HG03045 (cell line): ENCODE measurements at regions not wholly inside any gene's neighbourhood (a gene's known extent, or its start where the extent isn't known, plus 50 kb on each side); places are given as distances from the start of the nearest gene placed in this dataset.

Source experiments
- ATAC-seq: cut with Tn5 transposase; IDR thresholded peaks from one replicate; pipeline ENCODE4 v1.9.1; 2021; ENCODE audit warnings: mild to moderate bottlenecking, moderate library complexity; ENCODE audit not compliant: unreplicated experiment

- ATAC-seq: no peak
Measured at GRCh38 chr6:66740346-66740745, 1033.3 kb upstream of the EYS start.

GRCh38 chr6:66735106-66735890 is 1028.3 kb upstream of the EYS start:
- no peak for ATAC-seq

- no peak for ATAC-seq
Measured at GRCh38 chr6:66731310-66731709, 1024.3 kb upstream of the EYS start.

- ATAC-seq: no peak
Measured at GRCh38 chr6:66725670-66726069, 1018.6 kb upstream of the EYS start.

- ATAC-seq: no peak
Measured at GRCh38 chr6:66717801-66718200, 1010.8 kb upstream of the EYS start.

- ATAC-seq: no peak
Measured at GRCh38 chr6:66699385-66699784, 992.4 kb upstream of the EYS start.

GRCh38 chr6:66689608-66690007 is 982.6 kb upstream of the EYS start:
- ATAC-seq: no peak

GRCh38 chr6:66687611-66688140 is 980.6 kb upstream of the EYS start:
- no peak for ATAC-seq

- no peak for ATAC-seq
Measured at GRCh38 chr6:66675906-66676305, 968.9 kb upstream of the EYS start.

GRCh38 chr6:66664112-66664511 is 957.1 kb upstream of the EYS start:
- ATAC-seq: no peak

GRCh38 chr6:66662721-66663507 is 955.9 kb upstream of the EYS start:
- ATAC-seq: no peak

GRCh38 chr6:66662196-66662595 is 955.2 kb upstream of the EYS start:
- ATAC-seq: no peak

GRCh38 chr6:66655420-66655819 is 948.4 kb upstream of the EYS start:
- no peak for ATAC-seq

- no peak for ATAC-seq
Measured at GRCh38 chr6:66638518-66638917, 931.5 kb upstream of the EYS start.

- no peak for ATAC-seq
Measured at GRCh38 chr6:66638099-66638498, 931.1 kb upstream of the EYS start.

- no peak for ATAC-seq
Measured at GRCh38 chr6:66628917-66629316, 921.9 kb upstream of the EYS start.

GRCh38 chr6:66623050-66623449 is 916.0 kb upstream of the EYS start:
- ATAC-seq: no peak

- no peak for ATAC-seq
Measured at GRCh38 chr6:66605971-66606370, 898.9 kb upstream of the EYS start.

- no peak for ATAC-seq
Measured at GRCh38 chr6:66605011-66605410, 898.0 kb upstream of the EYS start.

- no peak for ATAC-seq
Measured at GRCh38 chr6:66599541-66599940, 892.5 kb upstream of the EYS start.

- ATAC-seq: no peak
Measured at GRCh38 chr6:66578362-66578761, 871.3 kb upstream of the EYS start.

- no peak for ATAC-seq
Measured at GRCh38 chr6:66568271-66568670, 861.2 kb upstream of the EYS start.
